ENCODE measurements at regions not wholly inside any gene's neighbourhood (a gene's known extent, or its start where the extent isn't known, plus 50 kb on each side); places are given as distances from the start of the nearest gene placed in this dataset.

DNA sequence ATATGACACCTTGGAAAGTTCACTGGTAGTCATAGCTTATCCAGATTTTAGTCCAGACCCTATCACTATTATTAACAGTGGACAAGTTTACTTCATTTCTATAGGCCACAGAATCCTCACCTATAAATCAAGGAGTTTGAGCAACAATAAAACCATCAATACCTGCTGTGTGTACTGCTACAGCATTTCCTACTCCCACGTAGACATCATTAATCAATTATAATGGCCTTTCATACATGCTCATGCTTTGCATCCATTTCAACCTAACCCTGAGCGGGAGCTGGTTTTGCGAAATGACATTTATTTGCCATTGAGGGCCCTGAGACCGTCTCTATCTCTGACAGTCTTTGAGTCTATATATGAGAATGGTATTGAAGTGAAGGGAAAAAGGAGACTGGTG, 312.3 kb downstream of the FAT3 start (continued):
- TF ChIP-seq, protein P1, sequence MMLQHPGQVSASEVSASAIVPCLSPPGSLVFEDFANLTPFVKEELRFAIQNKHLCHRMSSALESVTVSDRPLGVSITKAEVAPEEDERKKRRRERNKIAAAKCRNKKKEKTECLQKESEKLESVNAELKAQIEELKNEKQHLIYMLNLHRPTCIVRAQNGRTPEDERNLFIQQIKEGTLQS (IDR thresholded peaks at IDR 0.05; ENCODE audit: insufficient read depth, low read depth, low read length) = no peak
